ENCODE measurements at regions not wholly inside any gene's neighbourhood (a gene's known extent, or its start where the extent isn't known, plus 50 kb on each side); places are given as distances from the start of the nearest gene placed in this dataset.

- DNase-seq (no peak), ATAC-seq (ENCODE audit: low read depth in 2 of 2) (no peak)
- Mint-ChIP-seq H3K27me3 (no peaks in the 10 kb centered on the region), H3K4me1 (no peaks in the 10 kb centered on the region), H3K4me3 (no peak overlapping the region), H3K27ac (no peak overlapping the region), H3K9me3 (peaks cover 2 to 6% (median 3%) of the 10 kb centered on the region in 7 donors), H3K36me3 (no peaks in the 10 kb centered on the region)
- H3K9me3 ChIP-seq (ENCODE audit: control insufficient read depth in 2 of 2, low read length in 2 of 2), result no peaks in the 10 kb centered on the region
- H3K36me3 ChIP-seq (ENCODE audit: control insufficient read depth, insufficient read depth, low read length), result no peaks in the 10 kb centered on the region
- H3K27ac ChIP-seq (ENCODE audit: insufficient read depth, low read length, poor library complexity, severe bottlenecking), result no peak overlapping the region
- no peak overlapping the region for H3K4me3 ChIP-seq (ENCODE audit: low read depth, low read length)
- H3K4me1 ChIP-seq (ENCODE audit: control insufficient read depth, insufficient read depth, low read length, poor library complexity, severe bottlenecking), result no peaks in the 10 kb centered on the region
- H3K27me3 ChIP-seq (ENCODE audit: control insufficient read depth, insufficient read depth, low read length), result no peaks in the 10 kb centered on the region
Measured at GRCh38 chr4:43331226-43332051, 438.9 kb downstream of the GRXCR1 start.

GRCh38 chr4:43332052-43332425, 439.5 kb downstream of the GRXCR1 start:
- H3K36me3 Mint-ChIP-seq, result no peaks in the 10 kb centered on the region
- Histone ChIP-seq H3K36me3 (ENCODE audit: control insufficient read depth, insufficient read depth, low read length) (no peaks in the 10 kb centered on the region), H3K4me1 (ENCODE audit: control insufficient read depth, insufficient read depth, low read length, poor library complexity, severe bottlenecking) (no peaks in the 10 kb centered on the region), H3K9me3 (ENCODE audit: control insufficient read depth in 2 of 2, low read length in 2 of 2) (no peaks in the 10 kb centered on the region), H3K27me3 (ENCODE audit: control insufficient read depth, insufficient read depth, low read length) (no peaks in the 10 kb centered on the region), H3K27ac (ENCODE audit: insufficient read depth, low read length, poor library complexity, severe bottlenecking) (no peak overlapping the region), H3K4me3 (ENCODE audit: low read depth, low read length) (no peak overlapping the region)
- no peak for ATAC-seq (ENCODE audit: low read depth in 2 of 2)
- H3K4me1 Mint-ChIP-seq, result no peaks in the 10 kb centered on the region
- no peaks in the 10 kb centered on the region for H3K27me3 Mint-ChIP-seq
- H3K9me3 Mint-ChIP-seq, result peaks cover 2 to 6% (median 3%) of the 10 kb centered on the region in 7 donors
- no peak for DNase-seq
- H3K27ac Mint-ChIP-seq, result no peak overlapping the region
- H3K4me3 Mint-ChIP-seq, result no peak overlapping the region

GRCh38 chr4:43337707-43338106, 445.2 kb downstream of the GRXCR1 start:
- Mint-ChIP-seq H3K4me1 (no peaks in the 10 kb centered on the region), H3K27ac (no peak overlapping the region), H3K36me3 (no peaks in the 10 kb centered on the region), H3K9me3 (peaks cover 0 to 8% (median 1%) of the 10 kb centered on the region in 7 donors), H3K27me3 (no peaks in the 10 kb centered on the region), H3K4me3 (no peak overlapping the region)
- H3K4me3 ChIP-seq (ENCODE audit: low read depth, low read length), result no peak overlapping the region
- no peaks in the 10 kb centered on the region for H3K27me3 ChIP-seq (ENCODE audit: control insufficient read depth, insufficient read depth, low read length)
- H3K4me1 ChIP-seq (ENCODE audit: control insufficient read depth, insufficient read depth, low read length, poor library complexity, severe bottlenecking), result no peaks in the 10 kb centered on the region
- no peaks in the 10 kb centered on the region for H3K9me3 ChIP-seq (ENCODE audit: control insufficient read depth in 2 of 2, low read length in 2 of 2)
- no peak for DNase-seq
- no peaks in the 10 kb centered on the region for H3K36me3 ChIP-seq (ENCODE audit: control insufficient read depth, insufficient read depth, low read length)
- no peak overlapping the region for H3K27ac ChIP-seq (ENCODE audit: insufficient read depth, low read length, poor library complexity, severe bottlenecking)
- ATAC-seq (ENCODE audit: low read depth in 2 of 2), result no peak

GRCh38 chr4:43339435-43339834, 446.9 kb downstream of the GRXCR1 start:
- Histone ChIP-seq H3K4me1 (ENCODE audit: control insufficient read depth, insufficient read depth, low read length, poor library complexity, severe bottlenecking) (no peaks in the 10 kb centered on the region), H3K27me3 (ENCODE audit: control insufficient read depth, insufficient read depth, low read length) (no peaks in the 10 kb centered on the region), H3K27ac (ENCODE audit: insufficient read depth, low read length, poor library complexity, severe bottlenecking) (no peak overlapping the region), H3K9me3 (ENCODE audit: control insufficient read depth in 2 of 2, low read length in 2 of 2) (no peaks in the 10 kb centered on the region), H3K36me3 (ENCODE audit: control insufficient read depth, insufficient read depth, low read length) (no peaks in the 10 kb centered on the region), H3K4me3 (ENCODE audit: low read depth, low read length) (no peak overlapping the region)
- Mint-ChIP-seq H3K27ac (no peak overlapping the region), H3K36me3 (no peaks in the 10 kb centered on the region), H3K9me3 (peaks cover 0 to 10% (median 1%) of the 10 kb centered on the region in 7 donors), H3K27me3 (no peaks in the 10 kb centered on the region), H3K4me3 (no peak overlapping the region), H3K4me1 (no peaks in the 10 kb centered on the region)
- no peak for ATAC-seq (ENCODE audit: low read depth in 2 of 2)
- DNase-seq, result no peak

- Mint-ChIP-seq H3K4me3 (no peak overlapping the region), H3K9me3 (peaks cover 0 to 16% (median 3%) of the 10 kb centered on the region in 7 donors), H3K27ac (no peak overlapping the region), H3K4me1 (no peaks in the 10 kb centered on the region), H3K36me3 (no peaks in the 10 kb centered on the region), H3K27me3 (no peaks in the 10 kb centered on the region)
- no peak for DNase-seq
- ATAC-seq (ENCODE audit: low read depth in 2 of 2), result no peak
- Histone ChIP-seq H3K4me1 (ENCODE audit: control insufficient read depth, insufficient read depth, low read length, poor library complexity, severe bottlenecking) (no peaks in the 10 kb centered on the region), H3K27me3 (ENCODE audit: control insufficient read depth, insufficient read depth, low read length) (no peaks in the 10 kb centered on the region), H3K36me3 (ENCODE audit: control insufficient read depth, insufficient read depth, low read length) (no peaks in the 10 kb centered on the region), H3K9me3 (ENCODE audit: control insufficient read depth in 2 of 2, low read length in 2 of 2) (no peaks in the 10 kb centered on the region), H3K4me3 (ENCODE audit: low read depth, low read length) (no peak overlapping the region), H3K27ac (ENCODE audit: insufficient read depth, low read length, poor library complexity, severe bottlenecking) (no peak overlapping the region)
Measured at GRCh38 chr4:43341741-43342140, 449.2 kb downstream of the GRXCR1 start.

- H3K4me1 ChIP-seq (ENCODE audit: control insufficient read depth, insufficient read depth, low read length, poor library complexity, severe bottlenecking), result no peaks in the 10 kb centered on the region
- H3K27ac Mint-ChIP-seq, result no peak overlapping the region
- H3K36me3 ChIP-seq (ENCODE audit: control insufficient read depth, insufficient read depth, low read length), result no peaks in the 10 kb centered on the region
- H3K27ac ChIP-seq (ENCODE audit: insufficient read depth, low read length, poor library complexity, severe bottlenecking), result no peak overlapping the region
- H3K9me3 Mint-ChIP-seq, result peaks cover 0 to 15% (median 7%) of the 10 kb centered on the region in 7 donors
- H3K4me1 Mint-ChIP-seq, result no peaks in the 10 kb centered on the region
- DNase-seq (no peak), ATAC-seq (ENCODE audit: low read depth in 2 of 2) (no peak)
- no peaks in the 10 kb centered on the region for H3K9me3 ChIP-seq (ENCODE audit: control insufficient read depth in 2 of 2, low read length in 2 of 2)
- H3K27me3 Mint-ChIP-seq, result no peaks in the 10 kb centered on the region
- H3K27me3 ChIP-seq (ENCODE audit: control insufficient read depth, insufficient read depth, low read length), result no peaks in the 10 kb centered on the region
- no peaks in the 10 kb centered on the region for H3K36me3 Mint-ChIP-seq
- no peak overlapping the region for H3K4me3 Mint-ChIP-seq
- no peak overlapping the region for H3K4me3 ChIP-seq (ENCODE audit: low read depth, low read length)
Measured at GRCh38 chr4:43343298-43343697, 450.8 kb downstream of the GRXCR1 start.

- H3K27ac ChIP-seq (ENCODE audit: insufficient read depth, low read length, poor library complexity, severe bottlenecking), result no peak overlapping the region
- Mint-ChIP-seq H3K36me3 (no peaks in the 10 kb centered on the region), H3K27me3 (no peaks in the 10 kb centered on the region), H3K27ac (no peak overlapping the region), H3K4me1 (no peaks in the 10 kb centered on the region), H3K4me3 (no peak overlapping the region), H3K9me3 (peaks cover 0 to 20% (median 4%) of the 10 kb centered on the region in 7 donors)
- H3K36me3 ChIP-seq (ENCODE audit: control insufficient read depth, insufficient read depth, low read length), result no peaks in the 10 kb centered on the region
- no peak overlapping the region for H3K4me3 ChIP-seq (ENCODE audit: low read depth, low read length)
- no peaks in the 10 kb centered on the region for H3K9me3 ChIP-seq (ENCODE audit: control insufficient read depth in 2 of 2, low read length in 2 of 2)
- DNase-seq, result no peak
- no peak for ATAC-seq (ENCODE audit: low read depth in 2 of 2)
- H3K27me3 ChIP-seq (ENCODE audit: control insufficient read depth, insufficient read depth, low read length), result no peaks in the 10 kb centered on the region
- no peaks in the 10 kb centered on the region for H3K4me1 ChIP-seq (ENCODE audit: control insufficient read depth, insufficient read depth, low read length, poor library complexity, severe bottlenecking)
Measured at GRCh38 chr4:43345323-43345925, 452.9 kb downstream of the GRXCR1 start.

GRCh38 chr4:43348591-43348990, 456.1 kb downstream of the GRXCR1 start:
- Mint-ChIP-seq H3K9me3 (peaks cover 2 to 24% (median 8%) of the 10 kb centered on the region in 7 donors), H3K27ac (no peak overlapping the region), H3K4me3 (no peak overlapping the region), H3K27me3 (no peaks in the 10 kb centered on the region), H3K36me3 (no peaks in the 10 kb centered on the region), H3K4me1 (no peaks in the 10 kb centered on the region)
- no peak for ATAC-seq (ENCODE audit: low read depth in 2 of 2)
- Histone ChIP-seq H3K9me3 (ENCODE audit: control insufficient read depth in 2 of 2, low read length in 2 of 2) (no peaks in the 10 kb centered on the region), H3K27me3 (ENCODE audit: control insufficient read depth, insufficient read depth, low read length) (no peaks in the 10 kb centered on the region), H3K27ac (ENCODE audit: insufficient read depth, low read length, poor library complexity, severe bottlenecking) (no peak overlapping the region), H3K36me3 (ENCODE audit: control insufficient read depth, insufficient read depth, low read length) (no peaks in the 10 kb centered on the region), H3K4me3 (ENCODE audit: low read depth, low read length) (no peak overlapping the region), H3K4me1 (ENCODE audit: control insufficient read depth, insufficient read depth, low read length, poor library complexity, severe bottlenecking) (no peaks in the 10 kb centered on the region)
- no peak for DNase-seq
